ENCODE measurements at regions not wholly inside any gene's neighbourhood (a gene's known extent, or its start where the extent isn't known, plus 50 kb on each side); places are given as distances from the start of the nearest gene placed in this dataset.
"Not testable (repeated sequence)": the region's sequence is repeated elsewhere in the genome, so short reads cannot be mapped to it uniquely, and the experiment has no call there.

DNA sequence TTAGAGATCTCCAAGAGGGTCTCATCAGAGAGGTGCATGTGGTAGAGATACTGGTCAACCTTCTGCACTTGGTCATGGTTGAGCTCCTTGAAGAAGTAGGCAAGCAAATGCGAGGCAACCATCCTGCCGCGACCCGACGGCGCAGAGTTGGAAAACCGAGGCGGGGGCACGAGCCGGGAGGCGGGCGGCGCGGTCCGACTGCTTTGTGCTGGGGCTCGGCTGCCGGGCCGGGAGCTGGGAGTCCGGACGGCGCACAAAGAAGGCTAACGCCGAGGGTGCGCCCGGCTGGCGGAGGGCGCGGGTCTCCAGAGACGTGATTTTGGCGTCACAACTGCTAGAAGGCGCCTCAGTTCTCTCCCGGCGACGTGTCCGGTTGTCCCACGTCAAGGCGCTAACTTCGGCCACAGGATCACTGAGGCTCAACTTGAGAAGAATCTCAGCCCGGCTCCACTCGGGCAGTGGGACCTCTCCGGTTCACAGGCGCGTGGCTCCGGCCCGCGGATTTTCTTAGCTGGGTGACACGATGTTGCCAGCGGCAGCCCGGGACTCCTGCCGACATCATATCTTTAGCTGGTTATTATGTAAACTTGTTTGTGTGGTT is 154.3 kb downstream of the TENT5D start:
- not testable (repeated sequence) for TF ChIP-seq SIN3A (IDR thresholded peaks at IDR 0.05; ENCODE audit: borderline replicate concordance, insufficient read depth, low read depth, low read length)
- TF ChIP-seq, protein P1, sequence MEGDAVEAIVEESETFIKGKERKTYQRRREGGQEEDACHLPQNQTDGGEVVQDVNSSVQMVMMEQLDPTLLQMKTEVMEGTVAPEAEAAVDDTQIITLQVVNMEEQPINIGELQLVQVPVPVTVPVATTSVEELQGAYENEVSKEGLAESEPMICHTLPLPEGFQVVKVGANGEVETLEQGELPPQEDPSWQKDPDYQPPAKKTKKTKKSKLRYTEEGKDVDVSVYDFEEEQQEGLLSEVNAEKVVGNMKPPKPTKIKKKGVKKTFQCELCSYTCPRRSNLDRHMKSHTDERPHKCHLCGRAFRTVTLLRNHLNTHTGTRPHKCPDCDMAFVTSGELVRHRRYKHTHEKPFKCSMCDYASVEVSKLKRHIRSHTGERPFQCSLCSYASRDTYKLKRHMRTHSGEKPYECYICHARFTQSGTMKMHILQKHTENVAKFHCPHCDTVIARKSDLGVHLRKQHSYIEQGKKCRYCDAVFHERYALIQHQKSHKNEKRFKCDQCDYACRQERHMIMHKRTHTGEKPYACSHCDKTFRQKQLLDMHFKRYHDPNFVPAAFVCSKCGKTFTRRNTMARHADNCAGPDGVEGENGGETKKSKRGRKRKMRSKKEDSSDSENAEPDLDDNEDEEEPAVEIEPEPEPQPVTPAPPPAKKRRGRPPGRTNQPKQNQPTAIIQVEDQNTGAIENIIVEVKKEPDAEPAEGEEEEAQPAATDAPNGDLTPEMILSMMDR (IDR thresholded peaks at IDR 0.05): not testable (repeated sequence)
